GM18870 (cell line): ENCODE measurements at regions not wholly inside any gene's neighbourhood (a gene's known extent, or its start where the extent isn't known, plus 50 kb on each side); places are given as distances from the start of the nearest gene placed in this dataset.
A peak's percentile ranks its signal among the peaks of the same experiment; 100 is the strongest.

ENCODE experiments used
- ATAC-seq: cut with Tn5 transposase; IDR thresholded peaks from one replicate; pipeline ENCODE4 v1.9.1; 2021; ENCODE audit warnings: moderate library complexity; ENCODE audit not compliant: unreplicated experiment

- ATAC-seq = no peak
Observed at GRCh38 chr18:10207682-10208345, 246.6 kb upstream of the APCDD1 start.

GRCh38 chr18:10209302-10209701 lies 245.1 kb upstream of the APCDD1 start:
- ATAC-seq = no peak

GRCh38 chr18:10210057-10210633 lies 244.3 kb upstream of the APCDD1 start:
- no peak for ATAC-seq

GRCh38 chr18:10213526-10213925 lies 240.9 kb upstream of the APCDD1 start:
- peak; percentile 86 for ATAC-seq

GRCh38 chr18:10215446-10215845 lies 239.0 kb upstream of the APCDD1 start:
- no peak for ATAC-seq

- no peak for ATAC-seq
Observed at GRCh38 chr18:10216791-10217190, 237.6 kb upstream of the APCDD1 start.

GRCh38 chr18:10217211-10217610 lies 237.2 kb upstream of the APCDD1 start:
- ATAC-seq = no peak

- no peak for ATAC-seq
Observed at GRCh38 chr18:10225300-10225699, 229.1 kb upstream of the APCDD1 start.

- ATAC-seq = no peak
Observed at GRCh38 chr18:10226971-10227370, 227.5 kb upstream of the APCDD1 start.

- no peak for ATAC-seq
Observed at GRCh38 chr18:10228326-10228725, 226.1 kb upstream of the APCDD1 start.

GRCh38 chr18:10229458-10229857 lies 225.0 kb upstream of the APCDD1 start:
- no peak for ATAC-seq

GRCh38 chr18:10230072-10230471 lies 224.4 kb upstream of the APCDD1 start:
- ATAC-seq = no peak

GRCh38 chr18:10231220-10231619 lies 223.2 kb upstream of the APCDD1 start:
- ATAC-seq = no peak

GRCh38 chr18:10232062-10232461 lies 222.4 kb upstream of the APCDD1 start:
- no peak for ATAC-seq

GRCh38 chr18:10233082-10233875 lies 221.2 kb upstream of the APCDD1 start:
- no peak for ATAC-seq

GRCh38 chr18:10234281-10234680 lies 220.2 kb upstream of the APCDD1 start:
- no peak for ATAC-seq

- ATAC-seq = no peak
Observed at GRCh38 chr18:10234912-10235660, 219.3 kb upstream of the APCDD1 start.

- no peak for ATAC-seq
Observed at GRCh38 chr18:10235661-10235952, 218.8 kb upstream of the APCDD1 start.

GRCh38 chr18:10239103-10239502 lies 215.3 kb upstream of the APCDD1 start:
- no peak for ATAC-seq

- no peak for ATAC-seq
Observed at GRCh38 chr18:10239991-10240634, 214.3 kb upstream of the APCDD1 start.

- no peak for ATAC-seq
Observed at GRCh38 chr18:10240973-10241372, 213.5 kb upstream of the APCDD1 start.
